HG02973 (cell line): ENCODE measurements at regions not wholly inside any gene's neighbourhood (a gene's known extent, or its start where the extent isn't known, plus 50 kb on each side); places are given as distances from the start of the nearest gene placed in this dataset.

Experiments
- ATAC-seq: cut with Tn5 transposase; IDR thresholded peaks from one replicate; pipeline ENCODE4 v1.9.1; 2021; ENCODE audit warnings: moderate library complexity; ENCODE audit not compliant: unreplicated experiment

DNA sequence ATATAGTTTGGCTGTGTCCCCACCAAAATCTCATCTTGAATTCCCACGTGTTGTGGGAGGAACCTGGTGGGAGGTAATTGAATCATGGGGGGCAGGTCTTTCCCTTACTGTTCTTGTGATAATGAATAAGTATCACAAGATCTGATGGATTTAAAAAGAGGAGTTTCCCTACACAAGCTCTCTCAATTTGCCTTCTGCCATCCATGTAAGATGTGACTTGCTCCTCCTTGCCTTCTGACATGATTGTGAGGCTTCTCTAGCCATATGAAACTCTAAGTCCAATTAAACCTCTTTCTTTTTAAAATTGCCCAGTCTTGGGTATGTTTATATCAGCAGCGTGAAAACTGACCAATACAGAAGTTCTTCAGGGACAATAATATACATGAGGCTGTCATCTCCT lies 425.1 kb downstream of the PABPC4L start:
- no peak for ATAC-seq

DNA sequence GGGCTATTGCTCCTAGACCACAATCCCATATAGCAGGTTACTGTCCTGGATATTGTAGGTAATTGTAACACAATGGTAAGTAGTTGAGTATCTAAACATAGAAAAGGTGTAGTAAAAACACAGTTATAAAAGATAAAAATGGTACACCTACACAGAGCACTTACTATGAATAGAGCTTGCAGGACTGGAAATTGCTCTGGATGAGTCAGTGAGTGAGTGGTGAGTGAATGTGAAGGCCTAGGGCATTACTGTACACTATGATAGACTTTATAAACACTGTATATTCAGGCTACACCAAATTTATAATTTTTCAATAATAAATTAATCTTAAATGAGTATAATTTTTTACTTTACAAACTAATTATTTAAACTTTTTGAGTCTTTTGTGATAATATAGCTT lies 425.7 kb downstream of the PABPC4L start:
- ATAC-seq, result no peak

DNA sequence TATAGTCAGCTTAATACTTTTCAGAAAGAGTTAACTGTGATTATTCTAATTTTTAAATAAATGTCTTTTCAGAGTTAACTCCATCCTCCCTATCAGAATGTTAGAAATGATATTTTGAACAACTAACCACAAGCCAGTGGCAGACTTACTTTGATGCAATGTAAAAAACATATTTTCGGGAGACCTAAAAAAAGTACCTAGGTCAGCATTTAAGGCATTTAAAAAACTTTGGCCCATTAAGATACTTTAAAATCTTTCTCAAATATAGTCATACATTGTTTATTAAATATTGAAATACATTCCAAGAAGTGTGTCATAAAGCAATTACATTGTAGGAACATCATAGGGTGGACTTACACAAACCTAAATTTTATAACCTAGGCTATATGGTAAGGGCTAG lies 426.1 kb downstream of the PABPC4L start:
- no peak for ATAC-seq

DNA sequence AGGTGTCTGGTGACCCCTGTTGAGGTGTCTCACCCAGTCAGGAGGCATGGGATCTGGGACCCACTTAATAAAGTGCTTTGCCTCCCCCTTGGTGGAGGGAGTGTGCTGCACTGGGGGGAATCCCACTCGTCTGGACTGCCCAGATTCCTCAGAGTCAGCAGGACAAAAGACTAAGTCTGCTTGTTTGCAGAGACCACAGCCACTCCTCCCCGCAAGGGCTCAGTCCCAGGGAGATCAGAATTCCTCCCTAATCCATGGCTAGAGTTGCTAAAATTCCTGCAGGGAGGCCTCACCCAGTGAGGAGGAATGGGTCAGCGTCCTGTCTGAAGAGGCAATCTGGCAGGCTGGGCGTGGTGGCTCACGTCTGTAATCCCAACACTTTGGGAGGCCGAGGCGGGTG lies 442.2 kb downstream of the PABPC4L start:
- no peak for ATAC-seq

DNA sequence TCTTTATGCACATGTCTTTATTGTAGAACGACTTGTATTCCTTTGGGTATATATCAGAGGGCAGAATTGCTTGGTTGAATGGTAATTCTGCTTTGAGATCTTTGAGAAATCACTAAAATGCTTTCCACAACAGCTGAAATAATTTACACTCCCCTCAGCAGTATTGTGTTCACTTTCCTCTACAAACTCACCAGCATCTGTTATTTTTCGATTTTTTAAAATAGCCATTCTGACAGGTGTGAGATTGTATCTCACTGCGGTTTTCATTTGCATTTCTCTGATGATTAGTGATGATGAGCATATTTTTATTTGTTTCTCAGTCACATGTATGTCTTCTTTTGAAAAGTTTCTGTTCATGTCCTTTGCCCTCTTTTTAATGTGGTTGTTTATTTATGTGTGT lies 459.8 kb downstream of the PABPC4L start:
- no peak for ATAC-seq

DNA sequence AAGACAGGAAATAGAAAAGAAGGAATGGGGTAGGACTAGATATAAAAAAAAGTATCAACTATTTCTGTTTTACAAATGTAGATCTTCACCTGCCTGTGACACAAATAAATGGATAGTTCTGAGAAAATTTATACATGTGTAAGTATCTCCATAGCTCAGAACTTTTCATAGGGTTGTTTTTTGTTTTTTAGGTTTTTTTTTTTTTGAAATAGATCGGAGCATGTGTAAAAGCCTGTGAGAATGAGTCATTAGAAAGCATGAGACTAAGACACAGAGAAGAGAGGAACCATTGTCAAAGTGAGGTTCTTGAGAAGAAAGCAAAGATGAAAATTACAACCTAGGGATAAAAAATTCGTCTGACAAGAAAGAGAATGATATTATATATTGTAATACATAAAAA lies 481.6 kb downstream of the PABPC4L start:
- ATAC-seq, result no peak

DNA sequence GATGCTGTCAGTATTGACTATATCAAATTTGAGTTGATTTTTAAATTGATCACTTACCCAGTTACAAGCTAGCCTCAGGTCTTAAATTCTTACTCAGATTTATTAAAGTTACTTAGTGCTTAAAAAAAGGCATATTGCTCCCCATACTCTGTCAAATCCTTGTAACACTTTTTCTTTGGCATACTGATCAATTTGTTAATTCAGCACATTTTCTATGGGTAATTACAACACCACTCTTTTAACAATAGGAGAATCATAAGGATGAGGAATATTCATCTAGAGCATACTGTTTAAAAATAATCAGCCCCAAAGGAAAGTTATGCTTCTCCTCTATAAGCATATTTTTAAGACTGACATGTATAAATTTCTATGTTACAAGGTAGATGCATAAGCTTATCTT lies 482.5 kb downstream of the PABPC4L start:
- ATAC-seq, result no peak

DNA sequence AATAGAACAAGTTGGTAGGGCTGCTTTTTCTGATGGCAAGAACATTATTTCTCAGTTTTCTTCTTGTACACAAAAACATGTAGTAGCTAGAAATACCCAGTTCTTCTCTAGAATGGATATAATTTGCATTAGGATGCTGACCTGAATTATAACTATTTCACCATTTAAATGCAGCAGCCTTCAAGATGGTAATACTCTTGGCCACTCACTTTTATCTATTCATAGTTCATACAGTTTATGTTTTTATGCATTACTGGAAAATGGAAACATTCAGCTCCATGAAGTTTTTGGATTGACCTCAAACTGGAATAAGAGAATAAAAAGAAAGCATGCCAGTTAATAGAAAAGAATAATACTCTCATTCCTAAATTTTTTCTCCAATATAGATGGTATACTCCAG lies 487.4 kb downstream of the PABPC4L start:
- ATAC-seq, result no peak

DNA sequence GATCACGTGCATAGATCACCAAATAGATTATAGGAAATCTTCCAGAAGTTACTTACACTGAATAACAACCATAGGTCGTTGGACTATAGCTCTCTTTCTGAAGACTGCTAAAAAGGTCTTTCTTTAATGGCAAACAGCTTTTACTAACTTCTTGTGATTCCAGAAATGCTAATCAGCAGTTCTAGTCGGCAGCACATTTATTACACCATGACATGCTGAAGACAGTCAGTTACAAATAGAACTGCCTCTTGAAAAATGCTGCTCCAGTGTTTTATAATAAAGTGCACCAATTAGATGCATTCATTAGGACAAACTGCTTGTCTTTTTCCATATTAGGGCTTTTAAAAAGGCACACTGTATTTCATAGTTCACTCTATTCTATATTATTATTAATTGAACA lies 488.2 kb downstream of the PABPC4L start:
- ATAC-seq, result no peak

DNA sequence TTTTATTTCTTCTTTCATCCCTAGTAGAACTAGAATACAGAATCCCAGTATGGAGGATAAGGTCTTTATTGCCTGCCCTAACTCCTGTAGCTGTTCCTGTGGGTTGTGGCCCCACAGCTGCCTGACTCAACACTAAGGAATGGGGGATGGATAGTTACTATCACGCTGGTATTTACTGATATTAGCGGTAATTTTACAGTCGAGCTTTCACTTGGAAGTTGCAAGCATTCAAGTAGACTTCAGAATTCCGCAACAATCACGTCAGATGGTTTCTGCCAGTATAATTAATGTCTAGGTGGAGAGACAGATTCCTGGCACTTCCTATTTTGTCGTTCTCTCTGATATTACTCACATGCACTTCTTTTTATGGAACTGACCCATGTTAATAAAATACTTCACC lies 489.8 kb downstream of the PABPC4L start:
- ATAC-seq, result no peak

DNA sequence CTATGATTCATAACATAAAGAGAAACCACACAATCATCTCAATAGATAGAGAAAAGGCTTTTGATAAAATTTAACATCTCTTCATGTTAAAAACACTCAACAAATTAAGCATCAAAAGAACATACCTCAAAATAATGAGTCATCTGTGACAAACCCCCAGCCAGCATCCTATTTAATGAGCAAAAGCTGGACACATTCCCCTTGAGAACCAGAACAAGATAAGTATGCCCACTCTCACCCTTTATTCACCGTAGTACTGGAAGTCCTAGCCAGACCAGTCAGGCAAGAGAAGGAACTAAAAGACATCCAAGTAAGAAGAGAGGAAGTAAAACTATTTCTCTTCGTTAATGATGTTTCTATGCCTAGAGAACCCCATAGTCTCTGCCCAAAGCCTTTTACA lies 507.2 kb downstream of the PABPC4L start:
- ATAC-seq, result no peak

DNA sequence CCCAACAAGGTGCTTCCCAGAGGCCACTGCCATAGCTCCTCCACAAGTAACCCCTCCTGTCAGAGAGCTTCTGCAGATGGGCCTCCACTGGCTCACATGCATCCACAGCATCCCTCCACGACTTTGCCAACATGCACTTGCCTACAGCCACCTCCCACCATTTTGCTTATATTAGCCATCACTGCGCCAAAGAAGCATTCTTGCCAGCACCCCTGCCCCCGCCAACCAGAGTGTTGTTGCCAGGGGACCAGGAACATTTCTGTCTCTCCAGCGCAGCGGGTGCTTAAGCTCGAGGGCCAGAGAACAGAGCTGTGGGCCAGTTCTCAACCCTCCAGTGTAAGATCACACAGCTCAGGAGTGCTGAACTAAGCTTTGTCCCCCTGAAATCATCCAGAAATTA lies 517.6 kb downstream of the PABPC4L start:
- ATAC-seq, result no peak

DNA sequence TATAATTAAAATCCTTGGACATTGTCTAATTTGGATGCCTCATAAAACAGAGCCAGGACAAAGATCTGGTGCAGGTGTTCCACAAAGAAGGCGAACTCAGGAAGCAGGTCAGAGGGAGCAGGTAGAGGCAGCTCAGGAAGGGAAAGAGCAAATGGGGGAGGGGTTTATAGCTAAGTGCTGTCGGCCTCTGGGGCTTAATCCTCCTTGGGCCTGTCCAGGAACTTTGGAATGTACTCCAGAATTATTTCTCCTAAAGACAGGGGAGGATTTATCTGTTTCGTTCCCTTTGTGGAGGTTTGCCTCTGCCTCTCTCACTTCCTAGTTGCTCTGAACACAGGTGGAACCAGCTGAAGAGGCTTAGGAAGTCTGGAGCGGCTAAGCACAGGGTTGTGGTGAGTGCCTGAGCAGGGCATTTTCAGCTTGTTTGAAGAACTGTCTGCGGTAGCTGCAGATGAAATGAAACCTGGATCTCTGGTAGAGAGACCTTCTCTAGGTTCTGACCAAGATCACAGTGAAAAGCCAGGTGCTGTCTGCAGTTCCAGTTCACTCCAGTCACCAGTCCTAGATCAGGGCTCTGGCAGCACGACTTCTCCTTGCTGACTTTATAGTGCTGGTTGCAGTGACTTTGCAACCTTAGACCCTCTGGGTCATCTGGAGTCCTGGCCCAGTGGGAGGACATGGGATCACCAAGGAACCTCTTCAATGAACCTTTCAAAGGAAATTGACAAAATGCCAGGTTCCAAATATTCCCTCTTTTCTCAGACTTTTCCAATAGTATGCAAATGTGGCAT lies 519.2 kb downstream of the PCDH10 start:
- ATAC-seq, result no peak

DNA sequence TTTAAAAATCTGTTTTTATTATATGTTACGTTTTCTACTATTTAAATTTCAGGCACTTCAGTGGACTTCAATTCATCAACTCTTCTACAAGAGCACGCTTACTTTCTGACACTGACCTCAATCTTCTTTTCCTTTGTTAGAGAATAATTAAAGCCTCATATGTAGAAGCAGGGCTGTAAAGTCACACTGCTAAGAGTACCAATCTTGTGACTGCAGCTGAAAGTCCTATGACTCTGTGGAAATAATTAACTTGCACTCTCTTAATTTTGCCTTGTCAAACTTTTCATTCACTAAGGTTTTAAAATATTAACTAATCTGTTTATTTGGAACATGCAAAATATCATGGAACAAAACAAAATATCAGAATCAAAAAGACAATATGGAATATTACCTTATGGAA lies 498.1 kb downstream of the PCDH10 start:
- ATAC-seq, result no peak

DNA sequence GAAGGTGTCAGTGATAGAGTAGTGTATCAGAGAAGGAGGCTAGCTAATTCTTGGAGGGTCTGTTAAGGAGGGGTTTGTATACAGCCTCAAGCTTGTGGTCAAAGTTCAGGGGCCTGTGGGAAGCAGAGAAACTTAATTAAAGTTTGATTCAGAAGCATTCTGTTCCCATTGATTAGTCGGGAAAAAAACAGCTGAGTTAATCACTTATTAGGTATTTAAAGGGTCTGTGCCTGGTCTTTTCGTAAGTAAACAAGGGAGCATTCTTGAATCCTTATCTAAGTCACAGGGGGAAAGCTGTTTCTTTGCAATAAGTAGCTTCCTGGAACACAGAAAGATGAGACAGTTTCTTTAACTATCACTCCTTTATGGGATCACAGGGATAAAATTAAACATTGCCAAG lies 492.1 kb downstream of the PCDH10 start:
- no peak for ATAC-seq

DNA sequence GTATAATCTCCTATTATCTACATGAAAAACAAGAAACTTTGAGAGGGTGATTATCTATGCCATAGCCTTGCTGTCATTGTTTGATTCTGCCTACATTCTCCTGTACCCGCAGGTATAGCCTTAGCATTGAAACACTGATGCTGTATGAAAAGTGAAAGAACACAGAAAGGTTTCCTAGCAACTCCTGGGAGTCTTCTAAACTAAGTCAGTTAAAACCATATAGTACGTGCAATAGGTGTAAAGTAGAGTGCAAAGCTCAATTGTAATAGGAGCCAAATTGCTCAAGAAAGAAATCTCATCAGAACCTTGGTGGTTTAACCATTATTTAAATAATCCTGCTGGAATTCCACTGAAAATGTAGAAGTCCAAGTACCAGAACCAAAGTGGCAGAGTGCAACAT lies 489.7 kb downstream of the PCDH10 start:
- no peak for ATAC-seq

DNA sequence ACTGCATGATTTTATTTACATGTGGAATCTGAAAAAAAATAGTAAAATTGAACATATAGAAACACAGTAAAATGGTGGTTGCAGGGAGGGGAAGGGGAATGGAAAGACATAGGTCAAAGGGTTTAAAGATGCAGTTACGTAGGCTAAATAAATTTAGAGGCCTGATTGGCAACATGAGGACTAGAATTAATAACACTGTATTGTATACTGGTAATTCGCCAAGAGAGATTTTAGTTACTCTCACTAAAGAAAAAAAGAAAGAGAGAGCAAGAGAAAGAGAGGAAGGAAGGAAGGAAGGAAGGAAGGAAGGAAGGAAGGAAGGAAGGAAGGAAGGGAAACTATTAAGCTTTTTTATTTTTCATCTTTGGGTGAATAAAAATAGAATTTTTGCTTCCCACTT lies 488.1 kb downstream of the PCDH10 start:
- no peak for ATAC-seq

DNA sequence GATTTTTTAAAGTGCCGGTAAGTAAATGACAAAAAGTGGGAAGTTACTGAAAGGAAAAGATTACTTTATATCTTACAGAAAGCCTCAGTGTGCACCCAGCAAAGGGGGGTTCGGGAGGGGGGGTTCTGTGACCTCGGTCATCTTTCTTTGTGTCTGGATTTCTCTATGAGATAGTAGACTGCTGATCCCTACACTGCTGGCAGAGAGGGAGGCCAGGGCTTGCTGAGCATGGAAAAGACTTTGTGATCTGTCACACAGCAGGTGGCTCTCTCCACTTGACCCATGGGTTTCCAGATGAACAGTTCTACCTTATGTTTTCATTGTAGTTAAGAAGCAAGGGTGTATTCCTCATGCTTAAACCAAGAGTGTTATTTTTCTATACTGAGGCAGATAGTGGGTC lies 475.6 kb downstream of the PCDH10 start:
- ATAC-seq, result no peak

DNA sequence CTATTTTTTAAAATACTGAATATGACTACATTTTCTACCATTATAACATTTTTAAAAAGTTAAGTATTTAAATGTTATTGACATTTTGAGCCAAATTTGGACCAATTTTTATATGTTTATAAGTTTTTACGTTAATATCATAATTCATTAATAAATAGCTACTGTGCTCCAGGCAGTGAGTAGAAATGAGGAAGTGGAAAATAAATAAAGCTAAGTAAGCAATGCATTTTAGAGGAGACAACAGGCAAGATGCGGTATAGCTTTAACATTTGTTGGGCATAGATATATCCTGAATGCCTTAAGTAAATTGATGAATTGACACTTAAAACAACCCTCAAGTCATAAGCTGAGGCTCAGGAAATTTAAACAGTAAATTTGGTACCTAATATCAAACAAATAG lies 474.8 kb downstream of the PCDH10 start:
- ATAC-seq, result no peak

DNA sequence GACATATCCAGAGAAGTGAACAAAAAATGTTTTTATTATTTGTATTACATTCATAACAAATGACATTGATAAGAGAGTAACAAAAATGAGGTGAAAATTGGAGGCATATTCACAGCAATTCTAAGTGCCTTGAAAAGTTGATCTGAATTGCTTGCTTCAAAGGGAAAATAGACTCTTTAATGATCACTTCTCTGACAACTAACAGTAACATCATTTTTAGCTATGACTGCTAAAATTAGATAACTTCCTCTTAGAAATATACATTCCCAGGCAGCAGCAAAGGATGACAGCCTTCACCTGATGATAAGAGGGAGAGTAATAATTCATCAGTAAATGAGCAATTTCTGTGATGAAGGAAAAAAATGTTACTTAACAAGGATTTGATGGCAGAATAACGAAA lies 472.5 kb downstream of the PCDH10 start:
- no peak for ATAC-seq

DNA sequence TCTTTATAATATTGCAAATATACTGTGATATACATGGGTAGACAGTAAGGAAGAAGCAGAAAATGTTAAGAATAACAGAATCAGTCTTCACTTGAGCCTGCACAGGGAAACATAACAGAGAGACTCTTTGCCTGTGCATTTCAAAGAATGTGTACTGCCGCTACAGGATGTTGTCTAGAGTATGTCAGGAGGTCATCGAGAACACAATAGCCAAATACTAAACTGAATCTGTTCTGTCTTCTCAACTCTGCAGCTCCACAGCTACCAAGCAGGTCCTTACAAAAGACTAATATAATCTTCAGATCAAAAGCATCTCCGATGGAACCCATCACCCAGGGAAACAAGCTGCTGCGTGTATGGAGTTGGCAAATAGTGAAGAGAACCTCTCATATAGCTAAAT lies 471.5 kb downstream of the PCDH10 start:
- no peak for ATAC-seq

DNA sequence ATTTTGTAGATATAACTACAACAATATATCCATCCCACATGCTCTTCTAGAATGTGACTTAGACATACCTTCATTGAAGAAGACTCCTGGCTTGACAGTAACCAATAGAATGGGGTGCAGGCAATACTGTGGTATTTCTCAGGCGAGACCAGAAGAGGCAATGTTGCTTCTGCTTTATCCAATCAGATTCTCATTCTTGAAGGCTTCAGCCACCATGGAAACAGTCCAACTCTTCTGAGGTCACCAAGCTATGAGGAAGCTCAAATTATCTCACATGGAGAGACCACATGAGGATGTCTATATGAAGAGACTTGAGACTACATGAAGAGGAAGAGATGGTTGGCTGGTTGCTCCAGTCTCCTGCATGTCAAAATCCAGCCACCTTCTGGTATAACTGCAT lies 469.9 kb downstream of the PCDH10 start:
- ATAC-seq, result no peak

DNA sequence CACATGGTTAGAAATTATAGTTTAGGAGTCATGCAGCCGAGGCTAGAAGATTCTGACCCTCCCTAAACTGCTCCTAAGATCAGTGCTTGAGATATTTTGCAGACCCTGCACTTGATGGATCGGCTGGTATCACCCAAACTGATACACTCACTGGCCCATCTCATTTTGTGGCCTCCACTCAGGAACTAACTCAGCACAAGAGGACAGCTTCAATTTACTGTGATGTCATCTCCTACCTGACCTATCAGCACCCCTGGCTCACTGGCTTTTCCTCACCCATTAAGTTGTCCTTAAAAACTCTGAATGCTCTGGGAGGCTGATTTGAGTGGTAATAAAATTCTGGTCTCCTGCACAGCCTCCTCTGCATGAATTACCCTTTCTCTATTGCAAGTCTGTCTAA lies 450.9 kb downstream of the PCDH10 start:
- no peak for ATAC-seq
